GM19043 (cell line): ENCODE measurements at regions not wholly inside any gene's neighbourhood (a gene's known extent, or its start where the extent isn't known, plus 50 kb on each side); places are given as distances from the start of the nearest gene placed in this dataset.

ENCODE experiments used
- ATAC-seq: cut with Tn5 transposase; IDR thresholded peaks from one replicate; pipeline ENCODE4 v1.9.1; 2021; ENCODE audit warnings: low read depth; ENCODE audit not compliant: unreplicated experiment

- ATAC-seq = no peak
These were observed 154.7 kb downstream of the KTN1 start for GRCh38 chr14:55734731-55735130.

DNA sequence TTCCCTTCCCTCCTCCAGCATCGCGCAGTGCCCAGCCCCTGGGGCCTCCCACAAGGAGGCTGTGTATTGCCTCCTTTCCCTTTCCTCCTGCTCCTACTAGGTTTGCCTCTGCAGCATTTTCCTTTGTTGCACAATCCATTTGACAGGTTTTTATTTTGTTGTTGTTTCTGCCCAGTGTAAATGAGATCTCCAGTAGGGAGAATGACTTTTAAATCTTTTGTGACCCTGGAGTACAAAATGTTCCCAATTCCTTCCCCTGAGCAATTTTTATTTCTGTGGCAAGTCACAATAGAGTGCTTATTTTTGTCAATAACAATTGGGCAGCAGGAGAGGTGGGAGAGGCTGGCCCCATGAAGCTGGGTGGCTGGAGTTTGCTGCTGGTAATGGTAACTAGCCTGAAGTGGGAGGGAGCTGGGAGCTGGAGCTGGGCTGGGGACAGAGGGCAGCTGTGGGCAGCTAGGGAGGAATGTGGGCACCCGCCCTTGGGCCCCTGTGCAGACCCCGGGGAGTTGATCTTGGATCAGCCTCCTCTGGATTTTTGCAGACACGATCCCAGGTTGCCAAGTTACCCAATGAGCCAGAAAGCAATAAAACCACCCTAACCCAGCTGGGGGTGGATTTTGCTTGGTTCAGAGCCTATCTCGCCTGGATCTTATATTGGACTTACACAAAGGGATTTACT, 160.1 kb downstream of the KTN1 start:
- ATAC-seq = no peak

DNA sequence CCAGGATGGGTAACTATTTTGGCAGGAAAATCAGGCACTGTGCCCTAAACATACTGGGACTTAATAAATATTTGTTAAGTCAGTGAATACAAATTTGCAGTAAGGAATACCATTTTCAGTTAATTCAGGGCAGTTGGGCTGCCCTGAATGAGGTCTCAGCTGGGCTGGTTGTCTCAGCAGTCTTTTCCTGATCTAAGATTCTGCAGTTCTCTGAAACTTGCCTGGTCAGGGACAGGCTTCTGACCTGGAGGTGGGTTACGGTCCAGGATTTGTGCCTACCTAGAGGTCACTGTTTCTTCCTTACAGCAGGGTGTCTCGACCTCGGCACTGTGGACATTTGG, 160.6 kb downstream of the KTN1 start:
- ATAC-seq = no peak

DNA sequence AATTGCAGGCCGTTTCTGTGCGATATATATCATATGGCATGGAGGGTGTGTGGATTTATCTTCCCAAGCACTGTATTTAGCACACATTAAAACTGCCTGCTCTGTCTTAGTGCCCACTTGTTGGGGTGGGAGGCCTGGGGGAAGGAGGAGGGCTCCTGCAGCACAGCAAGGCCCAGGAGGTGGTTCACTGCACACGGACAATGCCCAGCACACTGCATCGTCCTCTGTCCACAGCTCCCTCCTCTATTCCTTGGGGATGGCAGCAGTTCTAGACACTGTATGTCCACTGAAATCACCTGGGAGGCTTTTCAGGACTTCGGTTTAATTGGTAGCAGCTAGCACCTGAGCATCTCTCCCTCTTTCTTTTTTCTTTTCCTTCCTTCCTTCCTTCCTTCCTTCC, 161.2 kb downstream of the KTN1 start:
- no peak for ATAC-seq

DNA sequence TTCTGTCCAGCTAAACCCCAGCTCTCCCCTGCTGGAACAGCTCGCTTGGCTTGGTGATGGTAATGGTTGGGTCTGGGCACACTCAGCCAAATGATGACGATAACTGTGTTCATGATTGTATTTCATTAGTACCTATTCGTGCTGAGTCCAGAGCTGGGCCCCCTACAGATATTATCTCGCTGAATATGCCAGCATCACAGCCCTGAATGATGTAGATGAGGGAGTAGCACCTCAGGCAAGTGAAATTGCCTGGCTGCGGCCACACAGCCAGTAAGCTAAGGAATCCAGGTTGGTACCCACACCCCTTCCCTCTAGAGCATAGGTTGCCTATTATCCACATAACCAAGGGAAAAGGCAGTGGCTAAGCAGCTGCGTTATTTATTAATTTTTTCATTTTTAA, 163.5 kb downstream of the KTN1 start:
- ATAC-seq = no peak

- ATAC-seq = no peak
These were observed 164.3 kb downstream of the KTN1 start for GRCh38 chr14:55744321-55744720.

GRCh38 chr14:55745906-55746305, 165.9 kb downstream of the KTN1 start:
- no peak for ATAC-seq

GRCh38 chr14:55746558-55746957, 166.6 kb downstream of the KTN1 start:
- no peak for ATAC-seq

GRCh38 chr14:55747186-55747585, 167.2 kb downstream of the KTN1 start:
- ATAC-seq = no peak

- no peak for ATAC-seq
These were observed 169.3 kb downstream of the KTN1 start for GRCh38 chr14:55749201-55749812.

DNA sequence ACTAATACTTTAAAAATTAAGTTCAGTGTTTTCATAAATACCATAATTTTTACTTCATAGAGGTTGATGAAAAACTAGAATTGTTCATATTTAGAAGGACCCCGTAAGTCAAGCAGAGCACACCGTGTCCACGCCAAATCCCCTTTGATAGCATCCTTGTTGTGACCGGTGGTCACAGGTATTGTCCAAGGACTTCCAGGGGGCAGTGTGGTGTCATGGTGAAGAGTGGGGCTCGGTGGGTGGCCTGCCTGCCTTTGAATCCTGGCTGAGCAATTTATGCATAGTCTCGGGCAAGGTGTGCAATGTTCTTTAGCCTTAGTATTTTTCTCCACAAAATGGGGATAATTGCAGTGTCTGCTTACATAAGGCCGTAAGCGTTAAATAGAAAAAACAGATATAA, 169.9 kb downstream of the KTN1 start:
- ATAC-seq = no peak

GRCh38 chr14:55752580-55753390, 172.8 kb downstream of the KTN1 start:
- no peak for ATAC-seq

DNA sequence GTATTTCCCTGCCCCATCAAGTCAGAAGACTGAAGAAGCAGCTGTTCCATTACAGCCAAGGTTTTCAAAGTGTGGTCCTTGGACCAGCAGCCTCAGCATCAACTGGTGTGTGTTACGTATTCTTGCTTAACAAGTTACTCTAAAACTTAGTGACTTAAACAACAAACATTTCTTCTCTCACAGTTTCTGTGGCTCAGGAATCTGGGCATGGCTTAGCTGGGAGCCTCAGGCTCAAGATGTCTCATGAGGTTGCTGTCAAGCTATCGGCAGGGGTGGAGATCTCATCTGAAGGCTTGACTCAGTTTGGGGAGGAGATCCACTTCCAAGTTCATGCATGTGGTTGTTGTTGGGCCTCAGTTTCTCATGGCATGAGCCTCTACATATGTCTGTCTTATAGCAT, 174.5 kb downstream of the KTN1 start:
- no peak for ATAC-seq

GRCh38 chr14:55754871-55755270, 174.9 kb downstream of the KTN1 start:
- ATAC-seq = no peak

GRCh38 chr14:55756078-55756477, 176.1 kb downstream of the KTN1 start:
- ATAC-seq = no peak

DNA sequence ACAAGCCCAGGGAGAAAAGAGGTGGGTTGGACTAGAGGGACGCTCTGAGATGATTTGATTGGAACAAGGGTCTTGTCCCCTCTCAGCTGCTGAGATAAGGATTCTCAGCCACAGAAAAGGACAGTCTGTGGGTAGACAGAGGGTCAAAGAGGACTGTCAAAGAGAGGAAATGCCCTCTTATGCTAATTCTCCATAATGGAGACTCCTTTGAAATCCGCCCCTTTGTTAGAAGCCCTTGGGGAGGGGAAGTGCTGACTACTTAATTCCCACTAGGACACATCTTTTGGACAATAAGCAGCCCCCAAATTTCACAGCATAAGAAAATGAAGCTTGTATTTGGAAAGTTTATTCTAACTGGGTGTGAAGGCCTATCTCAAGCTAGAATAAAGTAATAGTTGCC, 176.6 kb downstream of the KTN1 start:
- ATAC-seq = no peak

DNA sequence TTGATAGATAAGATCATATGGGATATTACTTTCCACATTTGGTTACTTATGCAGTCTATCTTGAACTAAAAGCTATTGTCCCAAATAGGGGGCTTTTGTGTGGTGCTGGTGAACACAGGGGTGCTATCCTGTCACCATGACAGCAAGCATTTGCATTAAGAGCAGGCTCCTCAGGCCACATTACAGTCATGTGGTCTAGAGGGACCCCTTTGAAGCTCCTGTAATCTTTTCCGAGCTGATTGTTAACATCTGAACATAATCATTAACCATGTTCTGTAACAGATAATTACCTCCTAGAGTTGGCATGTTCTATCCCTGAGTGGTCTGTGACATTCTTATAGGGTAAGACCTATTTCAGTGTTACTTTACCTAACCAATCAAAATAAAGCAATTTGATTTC, 178.8 kb downstream of the KTN1 start:
- no peak for ATAC-seq

GRCh38 chr14:55760789-55761566, 181.0 kb downstream of the KTN1 start:
- ATAC-seq = no peak

DNA sequence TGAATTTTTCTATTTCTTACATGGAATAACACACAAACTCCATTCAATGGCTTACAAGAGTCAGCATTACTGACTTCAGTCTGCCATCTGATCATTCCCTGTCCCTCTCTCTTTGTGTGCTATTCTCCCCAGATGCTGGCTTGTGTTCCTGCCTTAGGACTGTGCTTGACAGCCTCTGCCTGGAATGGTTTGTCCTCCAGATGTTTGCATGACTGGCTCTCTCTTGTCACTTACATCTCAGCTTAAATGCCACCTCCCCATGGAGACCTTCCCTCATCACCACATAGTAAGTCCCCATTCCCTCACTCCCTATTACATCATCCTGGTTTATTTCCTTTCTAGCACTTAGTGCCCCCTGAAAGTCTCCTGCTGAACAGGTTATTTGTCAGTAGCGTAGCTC, 181.6 kb downstream of the KTN1 start:
- ATAC-seq = no peak

- peak; percentile 72 for ATAC-seq
These were observed 182.7 kb downstream of the KTN1 start for GRCh38 chr14:55762595-55763232.

DNA sequence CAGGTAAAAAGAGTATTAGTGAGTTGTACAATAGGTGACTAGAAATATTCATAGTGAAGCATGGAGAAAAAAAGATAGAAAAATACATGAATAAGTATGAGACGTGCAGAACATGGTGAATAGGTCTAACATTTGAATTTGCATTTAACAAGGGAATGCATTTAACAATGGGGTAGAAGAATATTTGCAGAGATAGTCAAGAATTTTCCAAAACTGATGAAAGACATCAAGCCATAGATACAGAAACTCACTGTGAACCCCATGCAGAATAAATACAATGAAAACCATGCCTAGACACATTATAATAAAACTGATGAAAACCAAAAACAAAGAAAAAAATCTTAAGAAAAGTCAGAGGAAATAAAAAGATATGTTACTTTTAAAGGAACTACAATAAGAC, 184.8 kb downstream of the KTN1 start:
- no peak for ATAC-seq
